Ishikawa (cell line): ENCODE measurements at regions not wholly inside any gene's neighbourhood (a gene's known extent, or its start where the extent isn't known, plus 50 kb on each side); places are given as distances from the start of the nearest gene placed in this dataset.

Experiments
- CEBPB ChIP-seq: IDR thresholded peaks from 2 replicates; pipeline ENCODE4 v1.6.1; 2012
- CREB1 ChIP-seq: IDR thresholded peaks from 2 replicates; pipeline ENCODE4 v1.6.1; 2012; ENCODE audit warnings: low read depth
- EGR1 ChIP-seq: IDR thresholded peaks from 2 replicates; pipeline ENCODE4 v1.6.1; 2012
- EP300 ChIP-seq: IDR thresholded peaks from 2 replicates; pipeline ENCODE4 v1.6.1; 2012; ENCODE audit warnings: borderline replicate concordance
- FOXM1 ChIP-seq: IDR thresholded peaks from 2 replicates; pipeline ENCODE4 v1.6.1; 2012; ENCODE audit warnings: low read depth, borderline replicate concordance
- MAX ChIP-seq: IDR thresholded peaks from 2 replicates; pipeline ENCODE4 v1.6.1; 2012
- NFIC ChIP-seq: IDR thresholded peaks from 2 replicates; pipeline ENCODE4 v1.6.1; 2012
- RAD21 ChIP-seq: IDR thresholded peaks from 2 replicates; pipeline ENCODE4 v1.6.1; 2012; ENCODE audit warnings: low read depth
- REST ChIP-seq: IDR thresholded peaks from 2 replicates; pipeline ENCODE4 v1.6.1; 2012; ENCODE audit warnings: low read depth, mild to moderate bottlenecking
- TAF1 ChIP-seq: IDR thresholded peaks from 2 replicates; pipeline ENCODE4 v1.6.1; 2012; ENCODE audit warnings: low read depth, mild to moderate bottlenecking
- TCF12 ChIP-seq: IDR thresholded peaks from 2 replicates; pipeline ENCODE4 v1.6.1; 2012; ENCODE audit warnings: low read depth
- TEAD4 ChIP-seq: IDR thresholded peaks from 2 replicates; pipeline ENCODE4 v1.6.1; 2012
- USF1 ChIP-seq: IDR thresholded peaks from 2 replicates; pipeline ENCODE4 v1.6.1; 2012
- YY1 ChIP-seq: IDR thresholded peaks from 2 replicates; pipeline ENCODE4 v1.6.1; 2012; ENCODE audit warnings: low read depth
- ZBTB7A ChIP-seq: IDR thresholded peaks from 2 replicates; pipeline ENCODE4 v1.6.1; 2012; ENCODE audit warnings: low read depth

GRCh38 chrX:13875572-13875971, 58.7 kb upstream of the GPM6B start:
- TF ChIP-seq NFIC (no peak), EP300 (no peak), TEAD4 (no peak), YY1 (no peak), CEBPB (no peak), ZBTB7A (no peak), RAD21 (no peak), FOXM1 (no peak), TCF12 (no peak), TAF1 (no peak), CREB1 (no peak), EGR1 (no peak), REST (no peak), USF1 (no peak), MAX (no peak)

DNA sequence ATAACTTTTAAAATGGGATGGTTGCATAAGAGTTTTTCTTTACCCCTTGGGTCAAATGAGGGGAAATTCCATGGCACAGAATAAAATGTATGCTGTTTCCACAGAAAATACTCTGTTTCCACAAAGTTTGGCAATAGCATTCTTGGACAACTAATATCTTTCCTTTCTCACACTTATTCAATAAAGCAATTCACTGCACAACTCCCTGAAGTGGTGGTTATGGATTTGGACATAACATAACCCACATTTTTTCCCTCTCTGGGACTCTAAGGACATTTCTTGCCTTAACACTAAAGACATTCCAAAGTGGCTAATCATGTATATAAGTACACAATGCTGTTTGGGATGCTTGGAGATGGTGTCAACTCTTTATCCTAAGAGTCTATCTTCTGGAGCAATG, 51.7 kb upstream of the GPM6B start:
- no peak for TF ChIP-seq MAX
- no peak for TF ChIP-seq EP300
- TF ChIP-seq NFIC, result no peak
- TF ChIP-seq RAD21, result no peak
- TF ChIP-seq FOXM1, result no peak
- TF ChIP-seq TAF1, result no peak
- TF ChIP-seq TCF12, result no peak
- no peak for TF ChIP-seq EGR1
- no peak for TF ChIP-seq ZBTB7A
- no peak for TF ChIP-seq CREB1
- no peak for TF ChIP-seq CEBPB
- no peak for TF ChIP-seq YY1
- no peak for TF ChIP-seq REST
